ENCODE measurements at regions not wholly inside any gene's neighbourhood (a gene's known extent, or its start where the extent isn't known, plus 50 kb on each side); places are given as distances from the start of the nearest gene placed in this dataset.
"Not testable (repeated sequence)": the region's sequence is repeated elsewhere in the genome, so short reads cannot be mapped to it uniquely, and the experiment has no call there.

- H3K9me3 ChIP-seq (ENCODE audit: low read length); H3K36me3 Mint-ChIP-seq; H3K4me1 Mint-ChIP-seq; H3K9me3 Mint-ChIP-seq; H3K27ac ChIP-seq (ENCODE audit: low read depth, low read length); POLR2A ChIA-PET; H3K4me1 ChIP-seq (ENCODE audit: insufficient read depth, low read length); CTCF ChIA-PET; H3K36me3 ChIP-seq (ENCODE audit: insufficient read depth, low read length); H3K27ac Mint-ChIP-seq; DNase-seq; H3K4me3 ChIP-seq (ENCODE audit: low read length); H3K4me3 Mint-ChIP-seq; H3K27me3 ChIP-seq (ENCODE audit: insufficient read depth, low read length, poor library complexity, severe bottlenecking): not testable (repeated sequence)
- peaks cover 6 to 24% of the 10 kb centered on the region in 2 donors for H3K27me3 Mint-ChIP-seq
Measured at GRCh38 chr20:57812632-57813031, 102.8 kb upstream of the PMEPA1 start.

GRCh38 chr20:57811374-57812020 is 101.7 kb upstream of the PMEPA1 start:
- Mint-ChIP-seq H3K9me3 (no peaks in the 10 kb centered on the region), H3K4me3 (no peak overlapping the region), H3K27ac (peak overlapping the region in 1 of 8 donors; percentile 86), H3K4me1 (no peaks in the 10 kb centered on the region), H3K27me3 (peaks cover 8 to 33% of the 10 kb centered on the region in 2 donors), H3K36me3 (no peaks in the 10 kb centered on the region)
- Histone ChIP-seq H3K27ac (ENCODE audit: low read depth, low read length) (no peak overlapping the region), H3K36me3 (ENCODE audit: insufficient read depth, low read length) (no peaks in the 10 kb centered on the region), H3K27me3 (ENCODE audit: insufficient read depth, low read length, poor library complexity, severe bottlenecking) (no peaks in the 10 kb centered on the region), H3K9me3 (ENCODE audit: low read length) (no peaks in the 10 kb centered on the region), H3K4me3 (ENCODE audit: low read length) (no peak overlapping the region), H3K4me1 (ENCODE audit: insufficient read depth, low read length) (no peaks in the 10 kb centered on the region)
- CTCF ChIA-PET = no interaction called here
- POLR2A ChIA-PET = no interaction called here
- DNase-seq = no peak

GRCh38 chr20:57810511-57811373 is 100.9 kb upstream of the PMEPA1 start:
- Histone ChIP-seq H3K9me3 (ENCODE audit: low read length) (no peaks in the 10 kb centered on the region), H3K27me3 (ENCODE audit: insufficient read depth, low read length, poor library complexity, severe bottlenecking) (no peaks in the 10 kb centered on the region), H3K36me3 (ENCODE audit: insufficient read depth, low read length) (no peaks in the 10 kb centered on the region), H3K4me3 (ENCODE audit: low read length) (no peak overlapping the region), H3K4me1 (ENCODE audit: insufficient read depth, low read length) (no peaks in the 10 kb centered on the region), H3K27ac (ENCODE audit: low read depth, low read length) (no peak overlapping the region)
- Mint-ChIP-seq H3K9me3 (no peaks in the 10 kb centered on the region), H3K27me3 (peaks cover 9 to 35% of the 10 kb centered on the region in 2 donors), H3K36me3 (no peaks in the 10 kb centered on the region), H3K27ac (peak overlapping the region in 1 of 8 donors; percentile 86), H3K4me1 (no peaks in the 10 kb centered on the region), H3K4me3 (no peak overlapping the region)
- CTCF ChIA-PET = no interaction called here
- DNase-seq = no peak
- POLR2A ChIA-PET = no interaction called here

GRCh38 chr20:57809661-57810172 is 99.9 kb upstream of the PMEPA1 start:
- Mint-ChIP-seq H3K27me3 (peaks cover 9 to 40% of the 10 kb centered on the region in 2 donors), H3K9me3 (no peaks in the 10 kb centered on the region), H3K36me3 (no peaks in the 10 kb centered on the region), H3K27ac (no peak overlapping the region), H3K4me1 (no peaks in the 10 kb centered on the region), H3K4me3 (no peak overlapping the region)
- Histone ChIP-seq H3K4me1 (ENCODE audit: insufficient read depth, low read length) (no peaks in the 10 kb centered on the region), H3K4me3 (ENCODE audit: low read length) (no peak overlapping the region), H3K9me3 (ENCODE audit: low read length) (no peaks in the 10 kb centered on the region), H3K27ac (ENCODE audit: low read depth, low read length) (no peak overlapping the region), H3K27me3 (ENCODE audit: insufficient read depth, low read length, poor library complexity, severe bottlenecking) (no peaks in the 10 kb centered on the region), H3K36me3 (ENCODE audit: insufficient read depth, low read length) (no peaks in the 10 kb centered on the region)
- CTCF ChIA-PET = no interaction called here
- POLR2A ChIA-PET = no interaction called here
- no peak for DNase-seq

GRCh38 chr20:57809149-57809548 is 99.3 kb upstream of the PMEPA1 start:
- H3K9me3 ChIP-seq (ENCODE audit: low read length) = no peaks in the 10 kb centered on the region
- no peaks in the 10 kb centered on the region for H3K4me1 ChIP-seq (ENCODE audit: insufficient read depth, low read length)
- no peaks in the 10 kb centered on the region for H3K36me3 Mint-ChIP-seq
- H3K4me3 ChIP-seq (ENCODE audit: low read length) = no peak overlapping the region
- POLR2A ChIA-PET = no interaction called here
- no peaks in the 10 kb centered on the region for H3K4me1 Mint-ChIP-seq
- H3K4me3 Mint-ChIP-seq = no peak overlapping the region
- H3K27me3 ChIP-seq (ENCODE audit: insufficient read depth, low read length, poor library complexity, severe bottlenecking) = no peaks in the 10 kb centered on the region
- no peak overlapping the region for H3K27ac Mint-ChIP-seq
- H3K27me3 Mint-ChIP-seq = peaks cover 9 to 37% of the 10 kb centered on the region in 2 donors
- no peaks in the 10 kb centered on the region for H3K36me3 ChIP-seq (ENCODE audit: insufficient read depth, low read length)
- CTCF ChIA-PET = no interaction called here
- H3K27ac ChIP-seq (ENCODE audit: low read depth, low read length) = no peak overlapping the region
- no peaks in the 10 kb centered on the region for H3K9me3 Mint-ChIP-seq
- no peak for DNase-seq

GRCh38 chr20:57808264-57809070 is 98.7 kb upstream of the PMEPA1 start:
- ChIA-PET POLR2A (no interaction called here), CTCF (no interaction called here)
- H3K9me3 Mint-ChIP-seq = no peaks in the 10 kb centered on the region
- Histone ChIP-seq H3K4me1 (ENCODE audit: insufficient read depth, low read length) (no peaks in the 10 kb centered on the region), H3K27ac (ENCODE audit: low read depth, low read length) (no peak overlapping the region), H3K27me3 (ENCODE audit: insufficient read depth, low read length, poor library complexity, severe bottlenecking) (no peaks in the 10 kb centered on the region), H3K4me3 (ENCODE audit: low read length) (no peak overlapping the region), H3K36me3 (ENCODE audit: insufficient read depth, low read length) (no peaks in the 10 kb centered on the region), H3K9me3 (ENCODE audit: low read length) (no peaks in the 10 kb centered on the region)
- H3K27ac Mint-ChIP-seq = no peak overlapping the region
- no peaks in the 10 kb centered on the region for H3K4me1 Mint-ChIP-seq
- H3K36me3 Mint-ChIP-seq = no peaks in the 10 kb centered on the region
- peaks cover 7 to 36% of the 10 kb centered on the region in 2 donors for H3K27me3 Mint-ChIP-seq
- no peak overlapping the region for H3K4me3 Mint-ChIP-seq
- DNase-seq = no peak

- POLR2A ChIA-PET = no interaction called here
- Histone ChIP-seq H3K9me3 (ENCODE audit: low read length) (no peaks in the 10 kb centered on the region), H3K27ac (ENCODE audit: low read depth, low read length) (no peak overlapping the region), H3K4me1 (ENCODE audit: insufficient read depth, low read length) (no peaks in the 10 kb centered on the region), H3K36me3 (ENCODE audit: insufficient read depth, low read length) (no peaks in the 10 kb centered on the region), H3K27me3 (ENCODE audit: insufficient read depth, low read length, poor library complexity, severe bottlenecking) (no peaks in the 10 kb centered on the region), H3K4me3 (ENCODE audit: low read length) (no peak overlapping the region)
- H3K4me1 Mint-ChIP-seq = no peaks in the 10 kb centered on the region
- H3K27me3 Mint-ChIP-seq = peaks cover 7 to 34% of the 10 kb centered on the region in 2 donors
- CTCF ChIA-PET = no interaction called here
- H3K4me3 Mint-ChIP-seq = no peak overlapping the region
- no peaks in the 10 kb centered on the region for H3K36me3 Mint-ChIP-seq
- DNase-seq = no peak
- H3K27ac Mint-ChIP-seq = no peak overlapping the region
- H3K9me3 Mint-ChIP-seq = no peaks in the 10 kb centered on the region
Measured at GRCh38 chr20:57807401-57808263, 97.8 kb upstream of the PMEPA1 start.
